ENCODE measurements at regions not wholly inside any gene's neighbourhood (a gene's known extent, or its start where the extent isn't known, plus 50 kb on each side); places are given as distances from the start of the nearest gene placed in this dataset.

GRCh38 chrX:7432901-7433300 is 284.9 kb upstream of the PUDP start:
- H3K27ac ChIP-seq (ENCODE audit: low read depth in 1 of 2, low read length in 1 of 2), result no peak overlapping the region
- no peak for ATAC-seq (ENCODE audit: insufficient read depth, low FRiP score)
- 86 to 89% methylated on average over 2 of the region's 2 CpGs for WGBS, 2 donors

GRCh38 chrX:7420717-7421116 is 272.8 kb upstream of the PUDP start:
- H3K9ac ChIP-seq (ENCODE audit: insufficient read depth in 1 of 2, low read length in 2 of 2), result no peak overlapping the region
- DNase-seq (no peak), ATAC-seq (ENCODE audit: insufficient read depth, low FRiP score) (no peak)
- 81 to 85% methylated on average over 1 of the region's 1 CpG for WGBS, 2 donors
- no peaks in the 10 kb centered on the region for H3K9me3 ChIP-seq (ENCODE audit: control insufficient read depth in 4 of 4, insufficient read depth in 3 of 4, low read length in 3 of 4)
- no peak for TF ChIP-seq CTCF (IDR thresholded peaks at IDR 0.05; ENCODE audit: control extremely low read depth, extremely low read depth)
- H3K27me3 ChIP-seq (ENCODE audit: control insufficient read depth in 3 of 3, insufficient read depth in 3 of 3, low read length in 2 of 3), result peaks cover 0 to 21% (median 7%) of the 10 kb centered on the region in 3 donors
- H3K4me1 ChIP-seq (ENCODE audit: control insufficient read depth in 5 of 5, insufficient read depth in 5 of 5, low read length in 5 of 5), result no peaks in the 10 kb centered on the region
- no peak overlapping the region for H3K27ac ChIP-seq (ENCODE audit: low read depth in 1 of 2, low read length in 1 of 2)
- no peaks in the 10 kb centered on the region for H3K36me3 ChIP-seq (ENCODE audit: control insufficient read depth in 4 of 4, insufficient read depth in 4 of 4, low read length in 4 of 4)
- no peak overlapping the region for H3K4me3 ChIP-seq

More at GRCh38 chrX:7432901-7433300, 284.9 kb upstream of the PUDP start:
- no peak for TF ChIP-seq CTCF (IDR thresholded peaks at IDR 0.05; ENCODE audit: control extremely low read depth, extremely low read depth)
- H3K9ac ChIP-seq (ENCODE audit: insufficient read depth in 1 of 2, low read length in 2 of 2), result no peak overlapping the region
- H3K36me3 ChIP-seq (ENCODE audit: control insufficient read depth in 4 of 4, insufficient read depth in 4 of 4, low read length in 4 of 4), result no peaks in the 10 kb centered on the region
- DNase-seq, result no peak
- peaks cover 0 to 28% (median 0%) of the 10 kb centered on the region in 3 donors for H3K27me3 ChIP-seq (ENCODE audit: control insufficient read depth in 3 of 3, insufficient read depth in 3 of 3, low read length in 2 of 3)
- no peak overlapping the region for H3K4me3 ChIP-seq
- no peaks in the 10 kb centered on the region for H3K4me1 ChIP-seq (ENCODE audit: control insufficient read depth in 5 of 5, insufficient read depth in 5 of 5, low read length in 5 of 5)
- H3K9me3 ChIP-seq (ENCODE audit: control insufficient read depth in 4 of 4, insufficient read depth in 3 of 4, low read length in 3 of 4), result peaks cover 0 to 2% (median 0%) of the 10 kb centered on the region in 4 donors

GRCh38 chrX:7414753-7415152 is 266.8 kb upstream of the PUDP start:
- peaks cover 0 to 3% (median 0%) of the 10 kb centered on the region in 4 donors for H3K9me3 ChIP-seq (ENCODE audit: control insufficient read depth in 4 of 4, insufficient read depth in 3 of 4, low read length in 3 of 4)
- H3K27me3 ChIP-seq (ENCODE audit: control insufficient read depth in 3 of 3, insufficient read depth in 3 of 3, low read length in 2 of 3), result peaks cover 0 to 21% (median 7%) of the 10 kb centered on the region in 3 donors
- H3K4me1 ChIP-seq (ENCODE audit: control insufficient read depth in 5 of 5, insufficient read depth in 5 of 5, low read length in 5 of 5), result no peaks in the 10 kb centered on the region
- H3K36me3 ChIP-seq (ENCODE audit: control insufficient read depth in 4 of 4, insufficient read depth in 4 of 4, low read length in 4 of 4), result no peaks in the 10 kb centered on the region
- WGBS, 2 donors, result 80 to 90% methylated on average over 2 of the region's 2 CpGs
- no peak overlapping the region for H3K27ac ChIP-seq (ENCODE audit: low read depth in 1 of 2, low read length in 1 of 2)
- DNase-seq (no peak), ATAC-seq (ENCODE audit: insufficient read depth, low FRiP score) (no peak)
- no peak overlapping the region for H3K4me3 ChIP-seq
- no peak for TF ChIP-seq CTCF (IDR thresholded peaks at IDR 0.05; ENCODE audit: control extremely low read depth, extremely low read depth)
- no peak overlapping the region for H3K9ac ChIP-seq (ENCODE audit: insufficient read depth in 1 of 2, low read length in 2 of 2)

GRCh38 chrX:7412840-7413239 is 264.9 kb upstream of the PUDP start:
- peaks cover 0 to 20% (median 4%) of the 10 kb centered on the region in 3 donors for H3K27me3 ChIP-seq (ENCODE audit: control insufficient read depth in 3 of 3, insufficient read depth in 3 of 3, low read length in 2 of 3)
- no peak overlapping the region for H3K4me3 ChIP-seq
- 70 to 90% methylated on average over 4 of the region's 4 CpGs for WGBS, 2 donors
- TF ChIP-seq CTCF (IDR thresholded peaks at IDR 0.05; ENCODE audit: control extremely low read depth, extremely low read depth), result no peak
- no peak for DNase-seq
- H3K36me3 ChIP-seq (ENCODE audit: control insufficient read depth in 4 of 4, insufficient read depth in 4 of 4, low read length in 4 of 4), result no peaks in the 10 kb centered on the region
- no peaks in the 10 kb centered on the region for H3K4me1 ChIP-seq (ENCODE audit: control insufficient read depth in 5 of 5, insufficient read depth in 5 of 5, low read length in 5 of 5)
- no peak overlapping the region for H3K9ac ChIP-seq (ENCODE audit: insufficient read depth in 1 of 2, low read length in 2 of 2)
- ATAC-seq (ENCODE audit: insufficient read depth, low FRiP score), result no peak
- no peak overlapping the region for H3K27ac ChIP-seq (ENCODE audit: low read depth in 1 of 2, low read length in 1 of 2)
- peaks cover 0 to 3% (median 0%) of the 10 kb centered on the region in 4 donors for H3K9me3 ChIP-seq (ENCODE audit: control insufficient read depth in 4 of 4, insufficient read depth in 3 of 4, low read length in 3 of 4)
